ENCODE measurements at regions not wholly inside any gene's neighbourhood (a gene's known extent, or its start where the extent isn't known, plus 50 kb on each side); places are given as distances from the start of the nearest gene placed in this dataset.
"Not testable (repeated sequence)": the region's sequence is repeated elsewhere in the genome, so short reads cannot be mapped to it uniquely, and the experiment has no call there.

DNA sequence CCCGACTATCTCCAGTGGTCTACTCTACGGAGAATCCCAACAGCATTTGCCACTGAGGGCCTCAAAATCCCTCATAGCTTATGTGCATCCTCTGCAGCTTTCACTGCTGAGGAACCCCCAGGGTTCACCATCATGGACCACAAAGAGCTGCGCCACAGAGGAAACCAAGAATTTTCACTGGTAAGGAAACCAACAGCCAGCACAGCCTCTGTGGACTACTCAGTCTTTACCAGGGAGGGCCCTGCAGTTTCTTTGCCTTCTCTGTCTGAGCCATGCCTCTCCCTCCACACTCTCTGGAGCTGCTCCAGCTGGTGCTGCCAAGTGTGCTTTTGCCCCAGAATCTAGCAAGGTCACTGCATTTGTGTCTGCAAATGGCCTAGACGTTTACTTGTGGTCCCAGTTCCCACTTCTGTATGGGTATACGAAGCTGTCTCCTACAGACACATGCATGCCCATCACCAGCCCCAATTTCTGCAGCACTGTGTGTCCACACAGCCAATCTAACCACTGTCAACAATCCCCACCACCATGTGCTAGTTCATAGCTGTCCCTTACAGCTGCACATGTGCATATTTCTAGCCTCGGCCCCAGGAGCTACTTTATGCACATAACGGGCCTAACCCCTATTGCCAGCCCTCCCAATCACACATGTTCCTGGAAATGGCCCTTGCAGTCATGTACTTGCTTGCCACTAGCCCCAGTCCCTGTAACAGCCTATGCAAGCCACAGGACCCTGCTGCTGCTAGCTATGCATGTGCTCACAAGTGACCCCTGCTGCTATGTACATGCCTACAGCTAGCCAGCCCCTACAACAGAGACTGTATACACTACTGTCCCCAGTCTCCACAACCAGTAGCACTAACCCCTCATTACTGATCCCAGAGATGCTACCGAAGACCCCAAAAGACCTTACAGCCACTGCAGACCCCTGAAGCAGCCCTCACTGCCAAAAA lies 1437.4 kb downstream of the CDH11 start:
- no peak for DNase-seq

DNA sequence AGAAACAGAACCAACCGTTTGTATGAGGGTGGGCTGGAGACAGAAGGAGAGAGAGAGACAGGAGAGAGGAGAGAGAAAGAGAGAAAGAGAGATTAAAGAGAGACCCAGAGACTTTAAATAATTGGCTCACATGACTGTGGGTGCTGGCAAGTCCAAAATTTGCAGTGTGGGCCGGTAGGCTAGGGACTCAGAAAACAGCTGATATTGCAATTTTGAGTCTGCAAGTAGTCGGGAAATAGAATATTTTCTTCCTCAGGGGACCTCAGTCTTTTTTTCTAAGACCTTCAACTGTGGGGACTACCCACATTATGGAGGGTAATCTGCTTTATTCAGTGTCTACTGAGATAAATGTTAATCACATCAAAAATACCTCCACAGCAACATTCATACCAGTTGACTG lies 1439.0 kb downstream of the CDH11 start:
- DNase-seq = no peak

GRCh38 chr16:63672493-63672892 lies 1449.4 kb downstream of the CDH11 start:
- no peak for DNase-seq

- DNase-seq = no peak
These were observed 1458.7 kb downstream of the CDH11 start for GRCh38 chr16:63663155-63663554.

GRCh38 chr16:63655846-63656245 lies 1466.0 kb downstream of the CDH11 start:
- no peak for DNase-seq

GRCh38 chr16:63653044-63653839 lies 1468.6 kb downstream of the CDH11 start:
- DNase-seq = no peak

DNA sequence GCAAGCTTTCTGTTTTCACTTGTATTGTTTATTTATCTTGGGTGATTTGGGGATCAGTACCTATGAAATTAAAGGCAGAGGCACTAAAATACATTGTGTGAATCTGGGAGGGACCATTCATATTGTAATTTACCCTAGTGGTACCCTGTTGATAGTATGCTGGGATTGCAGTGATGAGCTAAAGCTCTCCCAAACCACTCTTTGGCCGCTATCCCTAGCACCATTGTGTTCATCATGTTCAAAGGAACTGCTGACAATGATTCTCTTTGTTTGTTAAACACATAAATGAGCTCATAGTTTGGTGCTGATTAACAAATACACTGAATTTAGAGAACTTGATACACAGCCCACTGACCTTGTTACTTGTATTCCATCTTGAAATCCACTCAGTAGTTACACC lies 1469.8 kb downstream of the CDH11 start:
- no peak for DNase-seq

- no peak for DNase-seq
These were observed 1471.3 kb downstream of the CDH11 start for GRCh38 chr16:63650550-63650949.

DNA sequence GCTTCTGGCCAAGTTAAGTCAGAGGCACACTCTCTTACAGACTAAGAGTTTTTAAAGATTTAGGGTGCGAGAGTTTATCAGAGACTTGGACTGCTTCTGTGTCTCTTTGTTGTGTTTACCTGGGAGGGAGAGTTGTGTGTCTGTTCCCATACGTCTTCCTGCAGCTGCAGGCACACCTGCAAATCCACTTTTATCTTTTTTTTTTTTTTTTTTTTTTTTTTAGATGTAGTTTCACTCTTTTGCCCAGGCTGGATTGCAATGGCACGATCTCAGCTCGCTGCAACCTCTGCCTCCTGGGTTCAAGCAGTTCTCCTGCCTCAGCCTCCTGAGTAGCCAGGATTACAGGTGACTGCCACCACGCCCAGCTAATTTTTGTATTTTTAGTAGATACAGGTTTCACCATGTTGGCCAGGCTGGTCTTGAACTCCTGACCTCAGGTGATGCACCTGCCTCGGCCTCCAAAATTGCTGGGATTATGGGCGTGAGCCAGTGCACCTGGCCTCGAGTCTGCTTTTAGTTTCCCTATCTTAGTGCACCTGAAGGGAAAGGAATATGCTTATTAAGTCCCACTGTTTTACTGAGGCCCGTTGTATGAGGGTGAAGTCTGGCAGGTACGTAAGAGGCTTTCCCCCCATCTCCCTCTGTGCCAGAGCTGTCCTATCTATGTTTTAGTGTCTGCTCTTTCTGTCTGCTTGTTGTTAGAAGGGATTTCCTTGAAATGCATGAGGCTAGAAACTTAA lies 1488.0 kb downstream of the CDH11 start:
- not testable (repeated sequence) for DNase-seq

DNA sequence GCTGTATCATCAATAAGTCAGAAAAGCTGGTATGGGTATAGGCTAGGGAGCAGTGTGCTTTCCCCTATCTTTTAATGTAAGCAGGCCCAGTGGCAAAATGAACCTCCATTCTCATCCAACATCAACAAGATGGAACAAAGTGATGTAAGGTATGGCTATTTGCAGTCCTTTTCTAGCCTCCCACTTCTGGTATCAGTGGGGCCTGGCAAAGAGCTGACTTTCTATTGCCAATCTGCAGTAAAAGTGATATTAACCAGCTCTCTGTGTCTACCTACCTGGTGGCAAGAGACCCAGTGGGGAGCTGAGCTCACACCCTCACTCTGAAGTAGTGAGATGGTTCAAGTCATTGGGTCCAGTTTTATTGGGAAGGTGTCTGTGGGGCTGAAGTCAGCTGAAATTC lies 1492.6 kb downstream of the CDH11 start:
- no peak for DNase-seq

- DNase-seq = no peak
These were observed 1493.1 kb downstream of the CDH11 start for GRCh38 chr16:63628812-63629211.

DNA sequence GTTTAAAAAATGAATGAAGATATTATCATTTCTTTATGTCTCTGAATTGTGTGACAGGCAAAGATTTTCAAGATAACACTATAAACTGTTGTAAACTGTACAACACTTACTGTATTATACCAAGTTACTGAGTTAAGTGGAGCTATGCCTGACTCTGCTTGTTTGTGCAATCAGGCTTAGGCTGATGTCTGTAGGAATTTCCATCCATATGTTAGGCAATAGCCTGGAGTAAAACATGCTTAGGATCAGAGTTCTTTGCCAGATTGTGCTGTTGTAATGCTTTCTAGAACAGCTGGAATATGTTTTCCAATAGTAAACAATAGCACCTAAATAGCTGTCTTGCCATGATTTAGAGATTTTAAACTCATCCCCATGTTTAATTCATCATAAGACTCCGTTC lies 1496.7 kb downstream of the CDH11 start:
- no peak for DNase-seq

DNA sequence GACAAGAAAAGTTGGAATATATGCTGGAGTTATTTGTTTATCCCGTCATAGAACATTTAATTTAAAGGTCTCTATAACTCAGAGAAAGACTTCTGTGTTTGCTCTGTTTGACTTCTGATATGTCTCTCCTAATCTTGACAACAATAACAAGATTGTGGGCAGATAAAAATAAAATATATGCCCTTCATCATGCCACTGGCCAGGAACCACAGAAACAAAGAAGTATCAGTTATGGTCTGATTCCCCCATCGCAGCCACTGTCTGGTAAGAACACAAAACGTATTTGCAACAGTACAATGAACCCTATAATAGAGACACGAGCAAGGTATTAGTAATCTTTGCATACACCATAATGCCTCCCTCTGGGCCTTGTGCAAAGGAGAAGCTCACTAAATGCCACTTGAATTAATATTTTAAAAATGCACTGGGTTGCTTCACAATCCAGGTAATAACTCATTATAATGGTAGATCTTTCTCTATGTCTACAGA lies 1498.3 kb downstream of the CDH11 start:
- no peak for DNase-seq

GRCh38 chr16:63618896-63619485 lies 1502.9 kb downstream of the CDH11 start:
- no peak for DNase-seq

- peak; percentile 2 for DNase-seq
These were observed 1503.7 kb downstream of the CDH11 start for GRCh38 chr16:63617990-63618763.

GRCh38 chr16:63617047-63617989 lies 1504.5 kb downstream of the CDH11 start:
- DNase-seq = peak; percentile 46

DNA sequence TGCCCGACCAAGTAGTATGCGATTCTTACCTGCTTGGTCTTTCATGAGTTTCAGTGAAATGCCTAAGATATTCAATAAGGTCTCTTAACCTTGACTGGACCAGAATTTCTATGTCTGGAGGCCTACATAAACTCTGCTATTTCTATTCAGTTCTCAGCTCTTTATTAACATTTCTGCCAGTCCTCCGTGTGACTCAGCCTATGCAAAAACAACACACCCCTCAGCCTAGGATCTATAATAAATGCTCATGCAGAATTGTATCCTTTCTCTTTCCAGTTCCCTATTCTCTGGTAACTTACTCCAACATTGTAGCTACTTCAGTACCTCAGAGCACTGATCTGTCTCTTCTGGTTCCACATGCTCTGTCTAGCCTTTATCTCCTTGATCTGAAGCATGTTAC lies 1507.4 kb downstream of the CDH11 start:
- DNase-seq = no peak

GRCh38 chr16:63613701-63614100 lies 1508.2 kb downstream of the CDH11 start:
- DNase-seq = no peak

DNA sequence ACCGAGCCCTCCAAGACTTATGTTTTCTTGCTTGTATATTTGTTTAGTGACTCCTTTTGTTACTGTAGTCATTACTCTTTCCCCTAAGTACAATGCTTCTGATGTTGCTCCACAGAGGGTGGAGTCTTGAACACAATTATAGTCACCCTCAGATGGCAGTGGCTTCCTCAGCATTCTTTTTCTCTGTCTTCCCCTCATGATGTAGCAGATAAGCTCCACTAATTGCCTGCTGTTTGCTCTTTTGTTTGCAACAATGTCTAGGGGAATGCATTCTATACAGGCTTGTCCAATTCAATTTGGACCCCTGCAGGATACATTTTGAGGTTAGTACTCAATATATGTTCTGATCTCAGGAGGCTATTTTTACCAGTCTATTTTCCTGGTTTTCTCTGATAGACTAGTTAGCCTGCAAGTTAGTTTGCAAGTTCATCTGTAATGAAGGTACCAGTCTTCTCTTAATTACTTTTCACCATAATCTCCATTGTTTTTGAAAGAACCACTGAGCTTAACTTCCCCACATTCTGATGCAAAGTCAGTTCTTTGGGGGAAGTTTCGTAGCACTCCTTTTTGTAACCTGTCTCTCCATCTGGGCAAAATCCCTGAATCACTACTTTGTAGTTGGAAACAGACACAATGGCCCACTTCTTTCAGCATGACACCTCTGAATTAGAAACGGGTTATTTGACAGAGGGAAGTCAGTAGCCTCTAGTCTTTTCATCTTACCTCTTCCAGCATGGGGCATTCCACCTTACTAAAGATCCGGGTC lies 1509.2 kb downstream of the CDH11 start:
- DNase-seq = no peak
